Aorta (tissue), 5 donors: ENCODE measurements at regions not wholly inside any gene's neighbourhood (a gene's known extent, or its start where the extent isn't known, plus 50 kb on each side); places are given as distances from the start of the nearest gene placed in this dataset.

ENCODE experiments used
- ATAC-seq: fragments of 200-7000 bp; cut with Tn5 transposase; one replicate; pipeline ENCODE4 v1.9.1; 2022; ENCODE audit warnings: moderate library complexity; ENCODE audit not compliant: low FRiP score
- DNase-seq, 2 donors: peaks; one replicate each; pipeline ENCODE4 v3.0.0-alpha.2; 2020
- H3K27ac ChIP-seq, 2 donors: one replicate each; pipeline ENCODE4 v1.5.1; 2013; ENCODE audit warnings: low read length in 2 of 2, mild to moderate bottlenecking in 2 of 2, moderate library complexity in 2 of 2, control low read depth in 1 of 2, inconsistent platforms in 1 of 2, low read depth in 1 of 2
- H3K27me3 ChIP-seq, 2 donors: one replicate each; pipeline ENCODE4 v1.6.1; 2013; ENCODE audit warnings: control low read depth in 1 of 2, low read length in 1 of 2, mild to moderate bottlenecking in 1 of 2, moderate library complexity in 1 of 2; ENCODE audit not compliant: insufficient read depth in 2 of 2, control insufficient read depth in 1 of 2
- H3K36me3 ChIP-seq, 2 donors: one replicate each; pipeline ENCODE4 v1.6.1; 2013; ENCODE audit warnings: control low read depth in 1 of 2, low read length in 1 of 2, mild to moderate bottlenecking in 1 of 2; ENCODE audit not compliant: insufficient read depth in 2 of 2, control insufficient read depth in 1 of 2
- H3K4me1 ChIP-seq, 2 donors: one replicate each; pipeline ENCODE4 v1.6.1; 2013; ENCODE audit warnings: low read length in 2 of 2, control low read depth in 1 of 2, mild to moderate bottlenecking in 1 of 2, moderate library complexity in 1 of 2; ENCODE audit not compliant: insufficient read depth in 2 of 2, control insufficient read depth in 1 of 2
- H3K4me3 ChIP-seq, 2 donors: one replicate each; pipeline ENCODE4 v1.5.1; 2013; ENCODE audit warnings: low read length in 2 of 2, control low read depth in 1 of 2, mild to moderate bottlenecking in 1 of 2
- H3K9me3 ChIP-seq: one replicate; pipeline ENCODE4 v1.6.1; 2013; ENCODE audit warnings: mild to moderate bottlenecking, low read length; ENCODE audit not compliant: control insufficient read depth
- WGBS, 2 donors: extraction: QIAGEN DNeasy Blood & Tissue Kit; methylation state at CpG; one replicate each; pipeline ENCODE4 v1.1.7; 2013; 5-methylcytosine and 5-hydroxymethylcytosine counted together
- intact Hi-C, 2 donors: fragments of 100-400 bp; cut with DNase I; formaldehyde crosslinking; loops; one replicate each; pipeline versions ENCODE4 v1.14.2 to v1.15.0; 2022
- donor health status: healthy with polysubstance abuse.
- donor health status: Bipolar disorder and iron deficiency.
- donor health status: DM: no; HTN: no; CAD: no.
- donor health status: DM: no; HTN: no; CAD: no.
- donor health status: DM: yes; HTN: yes; CAD: no.

DNA sequence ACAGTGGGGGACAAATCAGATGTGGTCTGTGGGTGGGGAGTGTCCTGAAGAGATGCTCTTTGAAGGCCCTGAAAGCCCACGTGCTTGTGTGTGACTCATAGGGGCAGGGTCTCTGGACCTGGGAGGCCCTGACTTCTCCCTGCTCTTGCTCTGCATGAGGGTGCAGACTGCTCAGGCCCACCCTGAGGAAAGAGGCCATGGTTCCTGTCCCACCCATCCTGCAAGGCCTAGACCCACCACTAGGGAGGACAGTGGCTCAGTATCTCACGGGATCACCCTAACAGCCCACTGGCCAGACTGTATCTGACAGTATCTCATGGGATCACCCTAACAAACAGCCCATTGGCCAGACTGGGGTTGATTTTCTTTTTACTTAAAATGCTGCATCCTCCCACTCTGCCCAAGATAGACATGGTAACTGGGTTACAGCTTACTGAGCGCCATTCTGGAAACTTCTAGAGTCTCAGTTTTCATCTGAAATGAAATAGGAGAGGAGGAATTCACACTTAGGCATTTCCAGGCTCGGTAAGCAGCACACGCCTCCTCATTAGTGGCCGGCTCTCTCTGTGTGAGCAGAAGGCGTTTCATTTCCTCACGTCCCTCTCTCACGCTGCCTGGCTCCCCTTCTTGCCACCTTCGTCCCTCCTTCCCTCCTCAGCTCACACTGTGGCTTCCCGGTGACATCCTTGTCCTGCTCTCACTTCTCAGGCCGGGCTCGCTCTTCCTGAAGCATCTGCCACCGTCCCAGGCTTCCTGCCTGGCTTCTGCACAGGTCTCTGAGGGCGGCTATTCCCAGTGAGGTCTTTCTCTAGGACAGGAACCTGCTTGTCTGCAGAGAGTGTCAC, 242.6 kb downstream of the GLRX3 start:
- H3K9me3 ChIP-seq = peaks cover 2% of the 10 kb centered on the region
- H3K4me3 ChIP-seq = no peak overlapping the region
- H3K27me3 ChIP-seq = no peaks in the 10 kb centered on the region
- peak in 1 of 2 donors; percentile 35 for DNase-seq
- H3K27ac ChIP-seq = no peak overlapping the region
- intact Hi-C loops = no loop called here
- H3K36me3 ChIP-seq = no peaks in the 10 kb centered on the region
- WGBS, 2 donors = 57 to 79% methylated on average over 15 of the region's 15 CpGs
- ATAC-seq = peak; percentile 13
- H3K4me1 ChIP-seq = no peaks in the 10 kb centered on the region

DNA sequence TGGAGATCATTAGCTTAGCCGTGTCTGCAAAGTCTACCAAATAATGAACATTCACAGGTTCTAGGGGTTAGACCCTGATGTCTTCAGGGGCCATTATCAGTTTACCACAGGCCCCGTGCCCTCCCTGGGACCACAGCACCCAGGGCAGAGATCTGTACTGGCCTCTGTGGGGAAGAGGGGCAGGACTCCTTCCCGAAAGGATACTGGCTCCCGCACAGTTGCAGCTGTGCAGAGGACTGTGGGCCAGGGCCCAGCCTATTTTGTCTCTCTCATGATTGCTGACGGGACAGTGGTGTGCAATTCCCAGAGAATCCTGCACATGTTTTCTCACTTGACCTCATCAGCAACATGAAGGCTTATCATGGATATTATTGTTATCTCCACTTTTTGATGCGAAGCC, 243.9 kb downstream of the GLRX3 start:
- DNase-seq = no peak
- WGBS, 2 donors = 47 to 93% methylated on average over 6 of the region's 6 CpGs
- ATAC-seq = no peak

DNA sequence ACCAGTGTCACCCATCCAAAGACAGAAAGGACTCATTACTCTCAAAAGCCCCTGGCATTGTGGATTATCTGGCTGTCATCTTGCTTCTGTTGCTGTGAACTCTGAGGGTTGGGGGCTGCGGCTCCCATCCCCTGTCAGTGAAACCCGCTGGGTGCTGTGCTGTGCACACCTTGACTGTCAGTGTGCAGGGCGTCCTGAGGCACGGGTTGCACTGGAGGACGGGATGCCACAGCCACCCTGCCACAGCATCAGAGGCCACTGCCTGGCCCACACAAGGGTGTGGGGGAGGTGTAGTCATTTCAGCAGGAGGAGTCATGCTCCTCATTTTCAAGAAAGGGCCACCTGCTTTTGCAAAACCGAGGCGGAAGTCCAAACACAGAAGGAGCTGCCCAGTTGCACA, 245.8 kb downstream of the GLRX3 start:
- Histone ChIP-seq H3K27me3 (no peaks in the 10 kb centered on the region), H3K4me1 (no peaks in the 10 kb centered on the region), H3K9me3 (peaks cover 2% of the 10 kb centered on the region), H3K4me3 (no peak overlapping the region), H3K36me3 (no peaks in the 10 kb centered on the region), H3K27ac (no peak overlapping the region)
- intact Hi-C loops = no loop called here
- 95 to 96% methylated on average over 7 of the region's 7 CpGs for WGBS, 2 donors
- no peak for DNase-seq
- ATAC-seq = no peak

More for the DNA sequence above, 243.9 kb downstream of the GLRX3 start:
- intact Hi-C loops = no loop called here
- Histone ChIP-seq H3K27me3 (no peaks in the 10 kb centered on the region), H3K27ac (no peak overlapping the region), H3K36me3 (no peaks in the 10 kb centered on the region), H3K9me3 (peaks cover 2% of the 10 kb centered on the region), H3K4me3 (no peak overlapping the region), H3K4me1 (no peaks in the 10 kb centered on the region)

DNA sequence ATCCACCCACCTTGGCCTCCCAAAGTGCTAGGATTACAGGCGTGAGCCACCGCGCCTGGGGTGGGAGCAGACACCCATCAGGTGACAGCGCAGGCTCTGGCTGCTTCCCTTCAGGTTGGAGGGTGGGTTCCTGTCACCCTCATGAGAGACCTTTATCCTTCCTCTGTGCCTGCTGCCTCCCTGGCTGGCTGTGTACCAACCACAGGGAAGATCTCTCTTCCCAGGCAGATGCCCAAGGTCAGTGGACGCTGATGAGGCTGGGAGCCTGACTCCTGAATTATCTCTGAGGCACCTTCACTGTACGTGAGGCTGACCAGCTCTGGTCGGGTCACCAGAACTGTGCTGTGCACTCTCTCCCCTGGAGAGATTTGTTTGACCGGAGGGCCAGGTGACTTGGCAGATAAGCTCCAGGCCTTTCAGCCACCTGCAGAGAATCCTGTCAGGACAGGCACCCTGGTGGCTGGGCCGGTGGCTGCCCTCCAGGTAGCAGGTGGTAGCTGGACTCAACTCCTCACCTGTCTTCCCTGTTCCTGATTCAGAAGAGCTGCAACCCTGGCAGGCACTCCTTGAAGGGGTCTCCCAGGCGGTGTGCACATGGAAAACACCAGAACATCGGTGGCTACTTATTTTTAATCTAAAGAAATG, 251.9 kb downstream of the GLRX3 start:
- WGBS, 2 donors = 83 to 88% methylated on average over 11 of the region's 11 CpGs
- peaks cover 2% of the 10 kb centered on the region for H3K9me3 ChIP-seq
- no peaks in the 10 kb centered on the region for H3K27me3 ChIP-seq
- no peak overlapping the region for H3K27ac ChIP-seq
- intact Hi-C loops = no loop called here
- H3K36me3 ChIP-seq = no peaks in the 10 kb centered on the region
- DNase-seq = no peak
- H3K4me3 ChIP-seq = no peak overlapping the region
- ATAC-seq = no peak
- H3K4me1 ChIP-seq = no peaks in the 10 kb centered on the region

DNA sequence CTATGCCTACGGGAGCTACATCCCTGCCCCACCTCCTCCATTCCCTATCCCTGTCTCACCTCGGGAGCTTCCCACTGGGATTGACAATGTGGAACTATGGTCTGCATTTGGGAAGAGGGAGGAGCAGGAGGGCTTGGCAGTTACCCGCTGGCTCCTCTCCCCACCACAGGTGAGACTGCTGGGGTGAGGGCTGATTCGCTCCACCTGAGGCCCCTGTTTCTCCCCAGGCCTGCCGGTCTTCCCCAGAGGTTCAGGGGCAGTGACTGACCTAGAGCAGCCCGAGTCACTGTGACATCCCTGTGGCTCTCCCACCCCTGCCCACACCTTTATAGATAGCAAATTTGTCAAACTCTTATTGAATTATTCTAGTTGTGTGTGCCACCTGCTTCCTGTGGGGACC, 252.6 kb downstream of the GLRX3 start:
- intact Hi-C loops = no loop called here
- no peak overlapping the region for H3K27ac ChIP-seq
- DNase-seq = no peak
- no peak overlapping the region for H3K4me3 ChIP-seq
- peaks cover 2% of the 10 kb centered on the region for H3K9me3 ChIP-seq
- H3K27me3 ChIP-seq = no peaks in the 10 kb centered on the region
- ATAC-seq = no peak
- 93 to 97% methylated on average over 6 of the region's 6 CpGs for WGBS, 2 donors
- H3K4me1 ChIP-seq = no peaks in the 10 kb centered on the region
- no peaks in the 10 kb centered on the region for H3K36me3 ChIP-seq

DNA sequence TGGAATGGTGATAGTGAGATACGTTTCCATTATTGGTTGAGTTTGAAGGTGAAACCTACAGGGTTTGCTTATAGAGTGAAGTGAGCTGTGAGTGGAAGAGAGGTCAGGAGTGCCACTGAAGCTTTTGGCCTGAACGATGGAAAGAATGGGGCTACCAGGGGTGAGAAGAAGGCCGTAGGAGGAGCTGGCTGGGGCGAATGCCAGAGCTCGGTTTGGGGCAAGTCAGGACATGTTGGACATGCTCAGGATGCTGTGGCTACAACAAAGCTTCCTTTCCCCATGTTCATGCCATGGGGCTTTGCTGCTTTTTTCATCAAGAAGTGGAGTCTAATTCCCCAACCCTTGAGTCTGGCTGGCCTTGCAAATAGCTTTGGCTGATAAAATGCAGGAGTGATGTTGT, 253.7 kb downstream of the GLRX3 start:
- ATAC-seq = no peak
- Histone ChIP-seq H3K27ac (no peak overlapping the region), H3K4me3 (no peak overlapping the region), H3K9me3 (peaks cover 2% of the 10 kb centered on the region), H3K4me1 (no peaks in the 10 kb centered on the region), H3K36me3 (no peaks in the 10 kb centered on the region), H3K27me3 (no peaks in the 10 kb centered on the region)
- 31 to 51% methylated on average over 5 of the region's 5 CpGs for WGBS, 2 donors
- intact Hi-C loops = no loop called here
- no peak for DNase-seq

DNA sequence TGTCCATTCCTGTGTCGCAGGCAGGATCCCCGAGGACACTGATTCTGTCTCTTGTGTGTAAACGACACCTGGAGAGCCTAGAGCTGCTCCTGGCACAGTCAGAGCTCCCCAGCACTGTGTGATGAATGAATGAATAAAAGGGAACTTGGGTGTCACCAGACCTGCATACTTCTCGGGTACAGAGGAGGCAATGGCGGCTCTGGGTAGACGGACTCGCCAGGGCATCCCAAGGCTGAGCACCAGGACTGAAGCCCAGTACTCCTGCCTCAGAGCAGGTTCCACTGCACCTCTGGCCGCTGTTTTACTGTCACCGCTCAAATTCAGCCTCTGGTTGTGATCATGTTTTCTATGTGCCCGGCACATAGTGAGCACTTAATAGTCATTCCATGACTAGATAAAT, 255.8 kb downstream of the GLRX3 start:
- H3K36me3 ChIP-seq = no peaks in the 10 kb centered on the region
- no peaks in the 10 kb centered on the region for H3K4me1 ChIP-seq
- no peak overlapping the region for H3K4me3 ChIP-seq
- 89% methylated on average over 10 of the region's 10 CpGs for WGBS, 2 donors
- H3K27me3 ChIP-seq = no peaks in the 10 kb centered on the region
- H3K9me3 ChIP-seq = peaks cover 3% of the 10 kb centered on the region
- no peak for ATAC-seq
- DNase-seq = no peak
- H3K27ac ChIP-seq = no peak overlapping the region
- intact Hi-C loops = no loop called here

DNA sequence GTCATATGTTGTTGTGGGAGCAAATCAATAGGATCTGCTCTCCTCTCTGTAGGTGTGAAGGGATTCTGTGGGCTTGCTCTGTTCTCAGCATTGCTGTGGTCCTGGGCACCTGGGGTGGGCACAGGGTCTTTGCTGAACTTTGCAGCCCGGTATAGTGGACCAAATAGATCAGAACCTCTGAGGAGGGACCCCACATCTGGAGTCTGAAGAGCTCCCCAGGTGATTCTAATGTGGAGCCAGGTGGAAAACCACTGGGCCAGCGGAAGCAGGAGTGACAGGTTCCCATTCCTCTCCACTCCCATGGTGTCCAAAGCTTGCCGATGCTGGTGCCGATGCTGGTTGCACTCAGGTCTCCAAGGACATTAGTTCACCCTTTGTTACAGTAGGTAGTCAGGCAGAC, 257.2 kb downstream of the GLRX3 start:
- Histone ChIP-seq H3K36me3 (no peaks in the 10 kb centered on the region), H3K4me1 (no peaks in the 10 kb centered on the region), H3K9me3 (peaks cover 2% of the 10 kb centered on the region), H3K4me3 (no peak overlapping the region), H3K27me3 (no peaks in the 10 kb centered on the region), H3K27ac (no peak overlapping the region)
- DNase-seq (no peak), ATAC-seq (no peak)
- intact Hi-C loops = no loop called here
- 91 to 98% methylated on average over 4 of the region's 4 CpGs for WGBS, 2 donors

DNA sequence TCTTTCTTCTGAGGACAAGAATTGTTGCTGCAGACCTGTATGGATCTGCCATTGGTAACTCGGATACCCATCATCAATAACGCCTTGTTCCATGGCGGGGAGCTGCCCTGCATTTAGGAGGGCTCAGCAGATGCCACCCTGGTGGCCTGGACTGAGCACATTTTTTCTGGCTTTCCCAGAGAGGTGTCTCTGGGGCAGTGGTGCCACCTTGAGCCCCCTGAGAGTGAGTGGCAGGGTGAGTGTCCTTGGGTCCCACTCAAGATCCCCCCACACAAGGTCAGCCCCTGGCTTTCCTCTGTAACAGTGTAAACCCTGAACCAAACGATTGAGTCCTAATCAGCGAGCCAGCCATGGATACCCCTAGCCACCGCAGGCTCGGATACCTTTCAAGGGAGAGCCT, 258.6 kb downstream of the GLRX3 start:
- WGBS, 2 donors = 76 to 97% methylated on average over 7 of the region's 7 CpGs
- no peak for ATAC-seq

More for the DNA sequence above, 258.6 kb downstream of the GLRX3 start:
- no peaks in the 10 kb centered on the region for H3K4me1 ChIP-seq
- H3K27me3 ChIP-seq = no peaks in the 10 kb centered on the region
- no peak overlapping the region for H3K4me3 ChIP-seq
- no peaks in the 10 kb centered on the region for H3K36me3 ChIP-seq
- intact Hi-C loops = no loop called here
- H3K27ac ChIP-seq = no peak overlapping the region
- no peak for DNase-seq
- peaks cover 2% of the 10 kb centered on the region for H3K9me3 ChIP-seq
